A549 (cell line): ENCODE measurements at regions not wholly inside any gene's neighbourhood (a gene's known extent, or its start where the extent isn't known, plus 50 kb on each side); places are given as distances from the start of the nearest gene placed in this dataset.

ENCODE experiments used
- CEBPB ChIP-seq, 2 experiments: fragments of >200 bp in 1 of 2; sonication (Bioruptor Twin) in 1 of 2; formaldehyde crosslinking in 1 of 2; IDR thresholded peaks; 2 replicates each; pipeline ENCODE4 v1.6.1; 2012 to 2016
- HOXA7 ChIP-seq: fragments of 250-450 bp; sonication (Bioruptor Pico); IDR thresholded peaks from 2 replicates; pipeline ENCODE4 v1.5.0; 2020; ENCODE audit warnings: mild to moderate bottlenecking, moderate library complexity
- JUN ChIP-seq, 2 experiments: fragments of >200 bp; sonication (Bioruptor Twin); formaldehyde crosslinking; IDR thresholded peaks; 2 replicates in 1 of 2; 3 replicates in 1 of 2; pipeline ENCODE4 v1.6.1; 2016 to 2017
- MYC ChIP-seq: IDR thresholded peaks from 2 replicates; pipeline ENCODE4 v1.6.1; 2012; ENCODE audit warnings: mild to moderate bottlenecking, inconsistent platforms, low read length, improper control_type of control experiment, borderline replicate concordance
- POLR2A ChIP-seq: IDR thresholded peaks from 2 replicates; pipeline ENCODE4 v1.6.1; 2012; ENCODE audit warnings: mild to moderate bottlenecking, low read length
- RAD21 ChIP-seq, 2 experiments: fragments of >200 bp in 1 of 2; sonication (Bioruptor Twin) in 1 of 2; formaldehyde crosslinking in 1 of 2; IDR thresholded peaks in 1 of 2; conservative IDR thresholded peaks in 1 of 2; 2 replicates in 1 of 2; 3 replicates in 1 of 2; pipeline ENCODE4 v1.6.1; 2012 to 2018; ENCODE audit warnings: inconsistent platforms in 1 of 2
- RFX5 ChIP-seq: fragments of 450-650 bp; IDR thresholded peaks from 2 replicates; pipeline ENCODE4 v1.7.1; 2014; ENCODE audit warnings: antibody characterized with exemption, mild to moderate bottlenecking, moderate library complexity
- SREBF2 ChIP-seq: fragments of 450-650 bp; IDR thresholded peaks from 2 replicates; pipeline ENCODE4 v1.6.1; 2014; ENCODE audit warnings: mild to moderate bottlenecking, moderate library complexity
- TF ChIP-seq, protein P1 (sequence below): fragments of >200 bp; sonication (Bioruptor Twin); formaldehyde crosslinking; IDR thresholded peaks from 3 replicates; pipeline ENCODE4 v1.5.1; 2016

DNA sequence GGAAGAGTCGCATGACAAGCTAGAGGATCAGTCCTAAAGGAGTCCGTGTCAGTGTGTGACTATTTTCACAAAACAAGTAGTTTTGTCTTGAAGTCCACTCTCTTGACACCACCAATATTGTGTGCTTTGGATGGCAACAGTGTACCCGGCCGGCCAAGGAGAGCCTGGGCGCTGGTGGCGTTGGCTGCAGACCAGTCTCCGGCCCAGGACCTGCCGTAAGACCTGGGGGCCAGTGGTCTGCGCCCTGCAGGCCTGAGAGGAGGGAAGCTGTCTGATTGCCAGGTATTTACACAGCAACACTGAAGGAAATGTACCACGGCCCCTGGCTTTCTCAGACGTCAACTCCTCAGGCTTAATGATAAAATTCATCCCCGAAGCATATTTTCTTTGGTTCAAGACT lies 472.4 kb upstream of the SALL3 start:
- TF ChIP-seq, protein P1, sequence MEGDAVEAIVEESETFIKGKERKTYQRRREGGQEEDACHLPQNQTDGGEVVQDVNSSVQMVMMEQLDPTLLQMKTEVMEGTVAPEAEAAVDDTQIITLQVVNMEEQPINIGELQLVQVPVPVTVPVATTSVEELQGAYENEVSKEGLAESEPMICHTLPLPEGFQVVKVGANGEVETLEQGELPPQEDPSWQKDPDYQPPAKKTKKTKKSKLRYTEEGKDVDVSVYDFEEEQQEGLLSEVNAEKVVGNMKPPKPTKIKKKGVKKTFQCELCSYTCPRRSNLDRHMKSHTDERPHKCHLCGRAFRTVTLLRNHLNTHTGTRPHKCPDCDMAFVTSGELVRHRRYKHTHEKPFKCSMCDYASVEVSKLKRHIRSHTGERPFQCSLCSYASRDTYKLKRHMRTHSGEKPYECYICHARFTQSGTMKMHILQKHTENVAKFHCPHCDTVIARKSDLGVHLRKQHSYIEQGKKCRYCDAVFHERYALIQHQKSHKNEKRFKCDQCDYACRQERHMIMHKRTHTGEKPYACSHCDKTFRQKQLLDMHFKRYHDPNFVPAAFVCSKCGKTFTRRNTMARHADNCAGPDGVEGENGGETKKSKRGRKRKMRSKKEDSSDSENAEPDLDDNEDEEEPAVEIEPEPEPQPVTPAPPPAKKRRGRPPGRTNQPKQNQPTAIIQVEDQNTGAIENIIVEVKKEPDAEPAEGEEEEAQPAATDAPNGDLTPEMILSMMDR: no peak
- TF ChIP-seq MYC: no peak
- TF ChIP-seq SREBF2: no peak
- no peak for TF ChIP-seq JUN (IDR thresholded peaks at IDR 0.05)
- no peak for TF ChIP-seq HOXA7 (CRISPR knock-in tag)
- no peak for TF ChIP-seq POLR2A
- TF ChIP-seq RFX5: no peak
- no peak for TF ChIP-seq CEBPB (IDR thresholded peaks at IDR 0.05)
- TF ChIP-seq RAD21 (conservative IDR thresholded peaks at IDR 0.05 in 1 of 2, IDR thresholded peaks at IDR 0.05 in 1 of 2): no peak
